OCI-LY1 (cell line): ENCODE measurements at regions not wholly inside any gene's neighbourhood (a gene's known extent, or its start where the extent isn't known, plus 50 kb on each side); places are given as distances from the start of the nearest gene placed in this dataset.

Experiments used
- H2AFZ ChIP-seq: fragments of 200-600 bp; sonication (generic), shearing (Covaris generic); 2 replicates; pipeline ENCODE4 v1.6.0; 2014; ENCODE audit warnings: antibody characterized with exemption, mild to moderate bottlenecking, low read length
- H3F3A ChIP-seq: fragments of 200-600 bp; sonication (generic), shearing (Covaris generic); 2 replicates; pipeline ENCODE4 v1.6.0; 2014; ENCODE audit warnings: mild to moderate bottlenecking, antibody characterized with exemption, low read length, moderate library complexity; ENCODE audit not compliant: insufficient read depth
- H3K27ac ChIP-seq: fragments of 200-600 bp; sonication (generic); 2 replicates; pipeline ENCODE4 v1.5.1; 2014; ENCODE audit warnings: low read length, mixed run types, mild to moderate bottlenecking, low read depth; ENCODE audit not compliant: poor library complexity, severe bottlenecking
- H3K27me3 ChIP-seq: fragments of 200-600 bp; sonication (generic); 2 replicates; pipeline ENCODE4 v1.6.0; 2014; ENCODE audit warnings: antibody characterized with exemption, mild to moderate bottlenecking, low read length, moderate library complexity; ENCODE audit not compliant: insufficient read depth
- H3K36me3 ChIP-seq: fragments of 200-600 bp; sonication (generic); 2 replicates; pipeline ENCODE4 v1.6.1; 2014; ENCODE audit warnings: mild to moderate bottlenecking, antibody characterized with exemption, low read length, moderate library complexity, mixed read lengths; ENCODE audit not compliant: insufficient read depth
- H3K4me1 ChIP-seq: fragments of 200-600 bp; sonication (generic); 2 replicates; pipeline ENCODE4 v1.5.1; 2014; ENCODE audit warnings: mild to moderate bottlenecking, low read length, moderate library complexity; ENCODE audit not compliant: insufficient read depth, severe bottlenecking
- H3K4me2 ChIP-seq: fragments of 200-600 bp; sonication (generic), shearing (Covaris generic); 2 replicates; pipeline ENCODE4 v1.6.1; 2014; ENCODE audit warnings: low read length
- H3K4me3 ChIP-seq: fragments of 200-600 bp; sonication (generic); 2 replicates; pipeline ENCODE4 v1.5.1; 2014; ENCODE audit warnings: low read length, low read depth, mild to moderate bottlenecking, mixed read lengths; ENCODE audit not compliant: poor library complexity, severe bottlenecking
- H3K79me2 ChIP-seq: fragments of 200-600 bp; shearing (Covaris generic); 2 replicates; pipeline ENCODE4 v1.6.1; 2016; ENCODE audit warnings: mixed run types, low read length, mixed read lengths; ENCODE audit not compliant: insufficient read depth
- H3K9ac ChIP-seq: fragments of 200-600 bp; sonication (generic), shearing (Covaris generic); 2 replicates; pipeline ENCODE4 v1.6.1; 2014; ENCODE audit warnings: mild to moderate bottlenecking, low read length, mixed read lengths
- H3K9me2 ChIP-seq: fragments of 200-600 bp; sonication (generic), shearing (Covaris generic); 2 replicates; pipeline ENCODE4 v1.6.1; 2014; ENCODE audit warnings: low read depth, mild to moderate bottlenecking, low read length, mixed read lengths
- H3K9me3 ChIP-seq: fragments of 200-600 bp; shearing (Covaris generic); 2 replicates; pipeline ENCODE4 v1.6.1; 2014; ENCODE audit warnings: low read length, mixed read lengths
- H4K20me1 ChIP-seq: fragments of 200-600 bp; sonication (generic), shearing (Covaris generic); 2 replicates; pipeline ENCODE4 v1.6.0; 2016; ENCODE audit warnings: mild to moderate bottlenecking, low read length; ENCODE audit not compliant: insufficient read depth
- CTCF ChIP-seq: fragments of 200-600 bp; sonication (generic), shearing (Covaris generic); IDR thresholded peaks from 2 replicates; pipeline ENCODE4 v1.5.1; 2017; ENCODE audit warnings: mild to moderate bottlenecking, antibody characterized with exemption, low read length, moderate library complexity, mixed read lengths
- EZH2 ChIP-seq: fragments of 200-600 bp; sonication (generic), shearing (Covaris generic); IDR thresholded peaks from 2 replicates; pipeline ENCODE4 v1.8.0; 2017; ENCODE audit warnings: borderline replicate concordance, mixed run types, mild to moderate bottlenecking, antibody characterized with exemption, low read length, moderate library complexity, mixed read lengths

GRCh38 chr6:86456821-86457220, 480.5 kb upstream of the HTR1E start:
- Histone ChIP-seq H3K36me3 (no peaks in the 10 kb centered on the region), H3K9ac (no peak overlapping the region), H3K4me1 (no peaks in the 10 kb centered on the region), H3K9me3 (no peaks in the 10 kb centered on the region), H3K4me2 (no peak overlapping the region), H3K4me3 (no peak overlapping the region), H3K79me2 (no peaks in the 10 kb centered on the region), H2AFZ (no peak overlapping the region), H3K27ac (no peak overlapping the region), H4K20me1 (no peaks in the 10 kb centered on the region), H3F3A (no peaks in the 10 kb centered on the region), H3K27me3 (no peaks in the 10 kb centered on the region), H3K9me2 (no peaks in the 10 kb centered on the region)
- no peak for TF ChIP-seq EZH2

DNA sequence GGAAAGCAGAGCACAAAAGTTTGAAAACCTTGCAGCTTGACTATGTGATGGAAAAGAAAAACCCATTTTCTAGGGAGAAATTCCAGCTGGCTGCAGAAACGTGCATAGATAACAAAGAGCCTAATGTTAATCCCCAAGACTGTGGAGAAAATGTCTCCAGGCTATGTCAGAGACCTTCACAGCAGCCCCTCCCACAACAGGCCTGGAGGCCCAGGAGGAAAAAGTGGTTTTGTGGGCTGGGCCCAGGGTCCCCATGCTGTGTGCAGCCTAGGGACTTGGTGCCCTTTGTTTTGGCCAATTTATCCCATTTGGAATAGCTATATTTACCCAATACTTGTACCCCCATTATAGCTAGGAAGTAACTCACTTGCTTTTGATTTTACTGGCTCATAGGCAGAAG, 484.1 kb upstream of the HTR1E start:
- Histone ChIP-seq H3K36me3 (no peaks in the 10 kb centered on the region), H3K79me2 (no peaks in the 10 kb centered on the region), H3K9me3 (no peaks in the 10 kb centered on the region), H4K20me1 (no peaks in the 10 kb centered on the region), H3K4me1 (no peaks in the 10 kb centered on the region), H3K9ac (no peak overlapping the region), H3K27ac (no peak overlapping the region), H3F3A (no peaks in the 10 kb centered on the region), H3K9me2 (no peaks in the 10 kb centered on the region), H3K4me2 (no peak overlapping the region), H3K4me3 (no peak overlapping the region), H3K27me3 (no peaks in the 10 kb centered on the region), H2AFZ (no peak overlapping the region)
- TF ChIP-seq EZH2 (no peak), CTCF (no peak)

DNA sequence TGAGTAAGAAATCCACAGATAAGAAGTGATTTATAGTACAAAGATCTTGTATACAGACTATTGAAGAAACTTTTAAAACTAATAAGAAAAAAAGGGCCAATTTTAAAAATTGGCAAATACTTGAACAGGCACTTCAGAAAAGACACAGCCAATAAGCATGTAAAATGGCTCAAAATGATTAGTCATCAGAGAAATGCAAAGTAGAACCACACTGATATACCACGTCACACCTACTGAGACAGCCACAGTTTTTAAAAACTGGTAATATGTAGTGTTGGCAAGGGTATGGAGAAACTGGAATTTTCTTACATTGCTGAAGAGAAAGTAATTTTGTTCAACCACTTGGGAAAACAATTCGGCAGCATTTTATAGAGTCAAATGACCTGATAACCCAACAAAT, 488.9 kb upstream of the HTR1E start:
- Histone ChIP-seq H3K27me3 (no peaks in the 10 kb centered on the region), H3K79me2 (no peaks in the 10 kb centered on the region), H3K4me3 (no peak overlapping the region), H3K36me3 (no peaks in the 10 kb centered on the region), H3K4me1 (no peaks in the 10 kb centered on the region), H3K4me2 (no peak overlapping the region), H3K9me2 (no peaks in the 10 kb centered on the region), H3K9ac (no peak overlapping the region), H3K9me3 (no peaks in the 10 kb centered on the region), H3K27ac (no peak overlapping the region), H3F3A (no peaks in the 10 kb centered on the region), H4K20me1 (no peaks in the 10 kb centered on the region), H2AFZ (no peak overlapping the region)
- TF ChIP-seq CTCF (no peak), EZH2 (no peak)

GRCh38 chr6:86440608-86441007, 496.7 kb upstream of the HTR1E start:
- H2AFZ ChIP-seq = no peak overlapping the region
- no peak for TF ChIP-seq EZH2
- no peak for TF ChIP-seq CTCF
- H3K4me2 ChIP-seq = no peak overlapping the region

More at GRCh38 chr6:86440608-86441007, 496.7 kb upstream of the HTR1E start:
- H3K27ac ChIP-seq = no peak overlapping the region
- H3K27me3 ChIP-seq = no peaks in the 10 kb centered on the region
- no peaks in the 10 kb centered on the region for H3K9me2 ChIP-seq
- no peaks in the 10 kb centered on the region for H3F3A ChIP-seq
- H3K36me3 ChIP-seq = no peaks in the 10 kb centered on the region
- H3K79me2 ChIP-seq = no peaks in the 10 kb centered on the region
- no peaks in the 10 kb centered on the region for H3K9me3 ChIP-seq
- H4K20me1 ChIP-seq = no peaks in the 10 kb centered on the region
- no peaks in the 10 kb centered on the region for H3K4me1 ChIP-seq
- no peak overlapping the region for H3K9ac ChIP-seq
- H3K4me3 ChIP-seq = no peak overlapping the region
